NOMO-1 treated with DMSO at 0.1 percent for 48 hours (cell line): ENCODE measurements at regions not wholly inside any gene's neighbourhood (a gene's known extent, or its start where the extent isn't known, plus 50 kb on each side); places are given as distances from the start of the nearest gene placed in this dataset.

Experiments used
- DNase-seq: peaks from one replicate; lab custom pipeline; 2025; ENCODE audit not compliant: unreplicated experiment; lab: John Stamatoyannopoulos, UW

GRCh38 chr20:39890697-39891096, 798.3 kb downstream of the MAFB start:
- no peak for DNase-seq

GRCh38 chr20:39888310-39888709, 800.7 kb downstream of the MAFB start:
- DNase-seq: no peak

DNA sequence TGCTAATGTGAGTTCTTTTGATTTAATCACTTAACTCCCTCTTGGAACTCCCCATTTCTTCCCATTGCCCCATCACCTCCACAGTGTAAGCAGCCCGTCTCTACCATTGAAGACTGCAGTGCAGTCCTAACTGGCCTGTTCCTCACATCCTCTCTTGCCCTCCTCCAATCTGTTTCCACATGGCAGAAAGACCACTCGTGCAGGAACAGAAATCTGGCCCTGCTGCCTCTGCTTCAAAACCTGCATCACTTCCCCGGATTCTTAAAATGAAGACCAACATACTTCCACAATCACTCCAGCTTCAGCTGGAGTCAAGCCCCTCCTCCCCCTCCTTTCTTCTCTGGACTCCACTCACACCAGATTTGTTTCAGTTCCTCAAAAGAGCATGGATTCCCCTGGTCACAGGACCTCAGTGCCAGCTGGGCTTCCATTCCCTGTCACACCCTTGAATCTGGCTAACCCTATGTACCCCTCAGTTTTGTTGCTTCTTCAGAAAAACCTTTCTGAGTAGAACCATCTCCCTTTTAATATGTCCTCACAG, 802.3 kb downstream of the MAFB start:
- peak; percentile 3 for DNase-seq

GRCh38 chr20:39885975-39886649, 802.9 kb downstream of the MAFB start:
- peak; percentile 47 for DNase-seq

DNA sequence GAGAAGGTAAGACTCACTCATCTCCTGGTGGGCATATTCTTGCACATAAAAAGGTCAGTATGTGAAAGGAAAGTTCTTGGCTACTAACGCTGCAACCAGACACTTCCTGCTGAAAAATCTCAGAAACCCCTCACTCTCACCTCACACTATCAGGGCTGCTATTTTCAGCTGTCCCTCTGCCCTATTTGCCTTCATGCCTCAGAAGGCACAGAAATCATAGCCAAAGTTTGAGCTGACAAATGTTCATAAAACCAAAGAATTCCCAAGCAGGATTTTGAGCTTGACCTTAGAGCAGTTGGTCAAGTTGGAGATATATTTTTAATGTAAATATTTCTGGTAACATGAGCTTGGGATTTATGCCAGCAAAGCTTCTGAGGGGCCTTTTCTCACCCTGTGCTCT, 806.2 kb downstream of the MAFB start:
- DNase-seq: no peak

GRCh38 chr20:39880890-39881289, 808.1 kb downstream of the MAFB start:
- DNase-seq: no peak

DNA sequence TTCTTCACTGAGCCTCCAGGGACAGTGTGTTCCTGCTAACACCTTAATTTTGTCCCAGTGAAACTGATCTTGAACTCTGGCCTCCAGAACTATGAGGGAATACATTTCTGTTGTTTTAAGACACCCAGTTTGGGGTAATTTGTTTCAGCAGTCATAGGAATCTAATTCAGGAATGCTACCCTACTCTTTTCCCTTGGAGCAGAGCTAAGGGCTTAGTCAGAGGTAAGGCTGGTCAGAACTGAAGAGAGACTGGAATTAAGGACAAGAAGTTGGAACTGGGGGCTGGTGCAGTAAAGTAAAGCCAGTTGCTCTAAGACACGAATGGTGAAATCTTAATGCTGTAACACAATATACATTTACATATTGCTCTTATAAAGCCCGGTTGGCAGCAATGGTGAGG, 809.7 kb downstream of the MAFB start:
- DNase-seq: no peak

GRCh38 chr20:39878809-39879208, 810.2 kb downstream of the MAFB start:
- no peak for DNase-seq

DNA sequence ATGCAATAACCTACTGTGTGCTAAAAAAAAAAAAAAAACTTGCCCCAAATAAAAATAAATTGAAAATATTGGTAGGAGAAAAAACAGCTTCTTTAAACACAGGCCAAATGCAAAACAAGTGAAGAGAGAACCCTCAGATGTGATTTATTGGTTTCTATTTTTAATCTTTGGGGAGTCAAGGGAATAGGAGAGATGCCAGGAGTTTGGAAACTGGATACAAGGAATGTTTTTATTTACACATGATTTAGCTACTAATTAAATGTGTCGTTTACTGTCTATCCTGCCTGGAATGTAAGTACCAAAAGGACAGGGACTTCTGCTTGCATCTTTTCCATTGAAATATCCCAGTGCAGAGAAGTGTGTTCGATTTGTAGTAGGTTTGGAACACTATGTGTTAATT, 810.7 kb downstream of the MAFB start:
- no peak for DNase-seq

DNA sequence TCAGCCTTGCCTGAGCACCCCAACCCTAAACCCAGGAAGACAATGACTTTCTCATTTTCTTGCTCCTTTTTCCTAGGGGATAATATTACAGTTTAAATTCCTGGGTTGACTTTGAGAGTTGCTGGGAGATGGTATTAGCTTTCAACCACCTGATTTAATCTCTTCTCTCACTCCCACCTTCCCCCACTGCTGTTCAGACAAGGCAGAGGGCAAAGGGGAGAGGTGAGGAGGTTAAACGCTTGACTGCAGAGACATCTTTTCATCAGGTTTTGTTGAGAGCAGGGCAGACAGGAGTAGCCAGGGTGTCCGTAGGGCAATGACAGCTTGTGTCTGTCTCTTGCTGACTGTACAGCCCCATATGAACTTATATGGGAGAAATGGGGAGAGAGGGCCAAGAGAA, 811.2 kb downstream of the MAFB start:
- DNase-seq: no peak

GRCh38 chr20:39876976-39877635, 811.9 kb downstream of the MAFB start:
- no peak for DNase-seq

- no peak for DNase-seq
These were observed 813.4 kb downstream of the MAFB start for GRCh38 chr20:39875492-39876110.

GRCh38 chr20:39874049-39874893, 814.8 kb downstream of the MAFB start:
- peak; percentile 26 for DNase-seq

DNA sequence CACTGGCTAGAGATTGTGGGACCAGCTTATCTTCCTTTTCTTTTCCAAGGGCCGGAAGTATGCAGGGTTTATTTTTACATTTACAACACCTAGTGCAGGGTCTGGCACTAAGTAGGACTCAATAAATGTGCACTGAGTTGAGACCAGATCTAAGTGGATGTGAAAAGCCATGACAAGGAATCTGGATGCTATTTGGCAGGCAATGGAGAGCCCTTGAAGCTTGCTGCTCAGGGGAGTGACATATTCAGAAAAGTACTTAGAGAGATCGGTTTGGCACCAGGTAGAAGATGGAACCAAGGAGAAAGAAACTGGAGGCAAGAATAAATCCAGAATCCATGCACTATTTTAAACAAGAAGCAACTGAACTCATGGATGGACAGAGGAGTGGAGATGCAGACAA, 815.8 kb downstream of the MAFB start:
- no peak for DNase-seq

DNA sequence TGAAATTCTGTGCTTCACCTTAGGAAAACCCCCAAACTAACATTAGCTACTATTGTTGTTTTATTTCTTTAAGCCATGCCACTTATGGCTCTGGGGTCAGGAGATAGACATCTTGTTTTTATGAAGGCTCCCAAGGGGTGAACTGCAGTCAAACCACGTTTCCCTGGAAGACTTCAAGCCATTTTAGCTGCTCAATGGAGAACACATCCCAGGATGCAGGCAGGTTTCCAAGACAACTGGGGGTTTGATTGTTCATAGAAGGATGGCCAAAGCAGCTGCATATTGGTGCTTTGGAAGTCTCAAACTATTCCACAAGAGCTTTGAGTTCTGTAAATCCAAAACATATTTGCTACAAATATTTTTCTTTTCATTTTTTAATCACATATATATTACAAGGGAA, 818.0 kb downstream of the MAFB start:
- no peak for DNase-seq

- no peak for DNase-seq
These were observed 823.6 kb downstream of the MAFB start for GRCh38 chr20:39865446-39865845.

DNA sequence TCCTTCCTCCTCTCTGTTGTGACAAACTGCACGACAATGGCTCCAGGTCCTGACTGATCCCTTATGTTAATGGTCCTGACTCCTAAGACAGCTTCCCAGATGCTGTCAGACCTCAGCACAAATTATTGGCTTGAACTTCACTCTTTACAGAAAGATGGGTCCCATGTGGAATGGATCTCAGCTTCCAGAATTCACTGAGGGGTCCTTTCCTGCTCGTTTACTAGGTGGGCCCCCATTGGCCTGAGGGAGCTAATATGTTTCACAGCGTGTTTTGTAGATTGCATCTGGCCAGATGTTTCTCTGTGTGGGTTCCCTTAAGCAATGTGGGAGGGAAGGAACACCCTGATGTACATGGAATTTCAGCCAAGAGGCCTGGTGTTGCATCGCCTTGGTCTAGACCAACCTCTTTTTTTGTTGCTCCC, 826.6 kb downstream of the MAFB start:
- DNase-seq: no peak

- DNase-seq: no peak
These were observed 827.7 kb downstream of the MAFB start for GRCh38 chr20:39861381-39861780.

DNA sequence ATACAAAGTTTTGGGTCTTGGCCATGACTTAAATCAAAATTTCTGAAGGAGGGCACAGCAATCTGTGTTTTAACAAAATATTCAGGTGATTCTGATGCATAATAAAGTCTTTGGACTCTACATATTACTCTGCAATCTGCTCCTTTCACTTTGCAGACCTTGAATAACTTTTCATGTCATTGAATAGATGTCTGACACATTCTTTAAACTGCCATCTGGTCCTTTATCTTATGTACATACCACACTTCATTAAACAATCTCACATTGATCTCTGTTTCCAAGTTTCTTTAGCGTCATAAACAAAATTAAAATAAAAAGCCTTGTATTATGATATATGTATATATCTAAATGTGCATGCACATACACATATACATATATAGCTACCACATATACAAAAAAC, 831.2 kb downstream of the MAFB start:
- no peak for DNase-seq

DNA sequence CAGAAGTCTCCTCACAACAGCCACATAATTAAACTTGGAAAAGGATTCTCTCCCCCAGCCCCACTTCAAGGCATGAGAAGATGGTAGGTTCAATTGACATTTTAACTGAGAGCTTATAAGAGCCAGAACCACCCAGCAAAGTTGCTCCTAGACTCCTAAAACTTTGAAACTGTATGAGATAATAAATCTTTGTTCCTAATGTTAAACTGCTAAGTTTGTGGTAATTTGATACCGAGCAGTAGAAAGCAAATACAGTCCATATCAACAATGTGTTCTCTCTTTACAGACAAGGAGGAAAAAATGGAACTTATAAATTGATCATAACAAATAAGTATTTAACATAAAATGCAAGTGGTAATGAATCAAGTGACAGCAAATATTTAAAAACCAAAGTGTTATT, 831.8 kb downstream of the MAFB start:
- no peak for DNase-seq

DNA sequence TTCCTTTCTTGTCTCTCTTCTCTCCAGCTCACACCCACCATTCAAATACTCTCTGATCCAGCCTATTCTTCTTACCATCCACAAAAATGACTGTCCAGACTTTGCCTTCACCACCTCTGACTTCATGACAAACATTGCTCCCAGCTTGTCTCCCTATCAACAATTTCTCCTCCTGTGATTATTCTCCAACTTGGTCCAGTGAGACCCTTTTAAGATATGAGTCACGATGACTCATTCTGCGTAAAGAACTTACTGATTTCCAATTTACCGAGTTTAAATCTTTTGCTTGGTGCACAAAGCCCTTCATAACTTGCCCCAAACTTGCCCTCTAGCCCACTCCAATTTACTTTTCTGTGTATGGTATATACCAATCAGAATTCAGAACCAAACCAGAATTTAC, 833.2 kb downstream of the MAFB start:
- no peak for DNase-seq
